22Rv1 (cell line): ENCODE measurements at regions not wholly inside any gene's neighbourhood (a gene's known extent, or its start where the extent isn't known, plus 50 kb on each side); places are given as distances from the start of the nearest gene placed in this dataset.

Source experiments
- CTCF ChIP-seq: fragments of 450-650 bp; IDR thresholded peaks from 2 replicates; pipeline ENCODE4 v1.5.1; 2017; ENCODE audit warnings: mild to moderate bottlenecking
- ZFX ChIP-seq: fragments of 450-650 bp; IDR thresholded peaks from 2 replicates; pipeline ENCODE4 v1.6.1; 2017; ENCODE audit warnings: antibody characterized with exemption, borderline replicate concordance

- TF ChIP-seq CTCF: no peak
- no peak for TF ChIP-seq ZFX
Observed at GRCh38 chr1:220386494-220387195, 114.4 kb upstream of the RAB3GAP2 start.
